IMR-90 (cell line): ENCODE measurements at regions not wholly inside any gene's neighbourhood (a gene's known extent, or its start where the extent isn't known, plus 50 kb on each side); places are given as distances from the start of the nearest gene placed in this dataset.

Source experiments
- ATAC-seq: fragments of 200-7000 bp; cut with Tn5 transposase; 2 replicates; pipeline ENCODE4 v1.9.1; 2020; ENCODE audit warnings: low read depth, mild to moderate bottlenecking, moderate library complexity
- BruUV-seq: library from RNA; stranded (reverse); fragments of 400-500 nt; replicated peaks from 2 replicates; lab custom pipeline; 2021; lab: Mats Ljungman, UMichigan
- CTCF ChIA-PET: fragments of 300-600 bp; formaldehyde crosslinking; extraction: SDS; loops from one replicate; lab custom pipeline; 2021; ENCODE audit warnings: antibody characterized with exemption; lab: Yijun Ruan, JAX
- POLR2A ChIA-PET: fragments of 300-600 bp; sonication (Branson Sonifier 250); formaldehyde crosslinking; loops from one replicate; lab custom pipeline; 2022; ENCODE audit warnings: antibody characterized with exemption; ENCODE audit not compliant: unreplicated experiment; lab: Charles Lee
- DNase-seq: peaks from one replicate; pipeline ENCODE4 v3.0.0; 2013
- H2AFZ ChIP-seq: replicated peaks from 2 replicates; pipeline ENCODE3; 2013; ENCODE audit warnings: low read length, mild to moderate bottlenecking; ENCODE audit not compliant: poor library complexity
- H2AK5ac ChIP-seq: 2 replicates; pipeline ENCODE4 v1.6.1; 2013; ENCODE audit warnings: low read depth, low read length, inconsistent platforms
- H2AK9ac ChIP-seq: replicated peaks from 2 replicates; pipeline ENCODE3; 2013; ENCODE audit warnings: mild to moderate bottlenecking, low read depth, low read length, moderate library complexity; ENCODE audit not compliant: poor library complexity
- H2BK120ac ChIP-seq: 2 replicates; pipeline ENCODE4 v1.6.1; 2013; ENCODE audit warnings: low read depth, low read length, inconsistent platforms
- H2BK15ac ChIP-seq: 3 replicates; pipeline ENCODE4 v1.6.1; 2013; ENCODE audit warnings: low read depth, low read length, inconsistent platforms
- H2BK20ac ChIP-seq: 2 replicates; pipeline ENCODE4 v1.6.1; 2013; ENCODE audit warnings: low read depth, mild to moderate bottlenecking, inconsistent platforms, low read length, moderate library complexity
- H2BK5ac ChIP-seq: 2 replicates; pipeline ENCODE4 v1.6.1; 2013; ENCODE audit warnings: mild to moderate bottlenecking, low read depth, low read length, inconsistent platforms; ENCODE audit not compliant: poor library complexity, severe bottlenecking
- H3K14ac ChIP-seq: replicated peaks from 2 replicates; pipeline ENCODE4 v1.6.1; 2013; ENCODE audit warnings: low read depth, low read length, inconsistent platforms
- H3K18ac ChIP-seq: 2 replicates; pipeline ENCODE4 v1.6.1; 2013; ENCODE audit warnings: low read depth, low read length, control low read depth
- H3K23ac ChIP-seq: 2 replicates; pipeline ENCODE4 v1.6.1; 2013; ENCODE audit warnings: low read depth, low read length, inconsistent platforms
- H3K27ac ChIP-seq: 2 replicates; pipeline ENCODE4 v1.5.1; 2013; ENCODE audit warnings: mild to moderate bottlenecking, control low read depth, low read length; ENCODE audit not compliant: insufficient read depth
- H3K27me3 ChIP-seq: 2 replicates; pipeline ENCODE4 v1.6.1; 2013; ENCODE audit warnings: low read length; ENCODE audit not compliant: control insufficient read depth, insufficient read depth
- H3K36me3 ChIP-seq: 2 replicates; pipeline ENCODE4 v1.6.1; 2013; ENCODE audit warnings: low read length, mixed read lengths; ENCODE audit not compliant: control insufficient read depth, insufficient read depth
- H3K4ac ChIP-seq: 2 replicates; pipeline ENCODE4 v1.6.1; 2013; ENCODE audit warnings: low read depth, low read length, inconsistent platforms
- H3K4me1 ChIP-seq: 2 replicates; pipeline ENCODE4 v1.6.1; 2013; ENCODE audit warnings: low read length, mixed read lengths; ENCODE audit not compliant: control insufficient read depth, insufficient read depth
- H3K4me2 ChIP-seq: 2 replicates; pipeline ENCODE4 v1.6.1; 2013; ENCODE audit warnings: low read depth, mild to moderate bottlenecking, control low read depth, low read length, moderate library complexity
- H3K4me3 ChIP-seq: 2 replicates; pipeline ENCODE4 v1.5.1; 2013; ENCODE audit warnings: low read depth, mild to moderate bottlenecking, control low read depth, low read length, moderate library complexity; ENCODE audit not compliant: insufficient read depth
- H3K56ac ChIP-seq: 2 replicates; pipeline ENCODE4 v1.6.1; 2013; ENCODE audit warnings: low read length, inconsistent platforms; ENCODE audit not compliant: insufficient read depth; ENCODE audit errors: extremely low read depth
- H3K79me1 ChIP-seq, 2 experiments: 2 replicates each; pipeline ENCODE4 v1.6.1; 2013; ENCODE audit warnings: low read length in 2 of 2, inconsistent platforms in 1 of 2, low read depth in 1 of 2
- H3K9ac ChIP-seq: 2 replicates; pipeline ENCODE4 v1.6.1; 2013; ENCODE audit warnings: low read depth, low read length, control low read depth
- H3K9me1 ChIP-seq: 2 replicates; pipeline ENCODE4 v1.6.1; 2013; ENCODE audit warnings: low read length, inconsistent platforms; ENCODE audit not compliant: insufficient read depth
- H3K9me3 ChIP-seq: 2 replicates; pipeline ENCODE4 v1.6.1; 2013; ENCODE audit warnings: low read length; ENCODE audit not compliant: control insufficient read depth, insufficient read depth
- H4K20me1 ChIP-seq: 2 replicates; pipeline ENCODE4 v1.6.1; 2013; ENCODE audit warnings: low read length, inconsistent platforms; ENCODE audit not compliant: insufficient read depth
- H4K5ac ChIP-seq: 2 replicates; pipeline ENCODE4 v1.6.1; 2013; ENCODE audit warnings: mild to moderate bottlenecking, low read depth, low read length, control low read depth
- H4K8ac ChIP-seq, 2 experiments: 2 replicates each; pipeline ENCODE4 v1.6.1; 2013; ENCODE audit warnings: low read depth in 2 of 2, low read length in 2 of 2, control low read depth in 1 of 2, inconsistent platforms in 1 of 2
- H4K91ac ChIP-seq: 2 replicates; pipeline ENCODE4 v1.6.1; 2013; ENCODE audit warnings: low read depth, low read length, inconsistent platforms; ENCODE audit not compliant: insufficient read depth
- BHLHE40 ChIP-seq: fragments of 150-350 bp; IDR thresholded peaks from 2 replicates; pipeline ENCODE4 v1.6.1; 2016; ENCODE audit warnings: mild to moderate bottlenecking, low read depth, low read length
- CEBPB ChIP-seq: IDR thresholded peaks from 2 replicates; pipeline ENCODE4 v1.6.1; 2012; ENCODE audit warnings: low read depth, low read length, improper control_type of control experiment
- CHD1 ChIP-seq: IDR thresholded peaks from 2 replicates; pipeline ENCODE4 v1.6.1; 2012; ENCODE audit warnings: low read depth, low read length, improper control_type of control experiment
- CTCF ChIP-seq: conservative IDR thresholded peaks from 2 replicates; pipeline ENCODE4 v1.5.1; 2012; ENCODE audit warnings: mild to moderate bottlenecking, low read depth, low read length, improper control_type of control experiment
- ELK1 ChIP-seq: fragments of 150-350 bp; IDR thresholded peaks from 2 replicates; pipeline ENCODE4 v1.6.1; 2016; ENCODE audit warnings: low read depth, mild to moderate bottlenecking, low read length, moderate library complexity, borderline replicate concordance
- FOS ChIP-seq: fragments of 150-350 bp; IDR thresholded peaks from 2 replicates; pipeline ENCODE4 v1.6.1; 2016; ENCODE audit warnings: low read depth, low read length
- MAFK ChIP-seq: IDR thresholded peaks from 2 replicates; pipeline ENCODE4 v1.6.1; 2012; ENCODE audit warnings: low read depth, low read length, improper control_type of control experiment
- MAZ ChIP-seq: IDR thresholded peaks from 2 replicates; pipeline ENCODE4 v1.6.1; 2012; ENCODE audit warnings: low read depth, mild to moderate bottlenecking, low read length, improper control_type of control experiment, moderate library complexity, borderline replicate concordance
- MXI1 ChIP-seq: IDR thresholded peaks from 2 replicates; pipeline ENCODE4 v1.6.1; 2012; ENCODE audit warnings: low read depth, mild to moderate bottlenecking, low read length, moderate library complexity, borderline replicate concordance
- NFE2L2 ChIP-seq: fragments of 150-350 bp; IDR thresholded peaks from 2 replicates; pipeline ENCODE4 v1.6.1; 2016; ENCODE audit warnings: low read depth, mild to moderate bottlenecking, low read length
- POLR2A ChIP-seq: IDR thresholded peaks from 2 replicates; pipeline ENCODE4 v1.6.1; 2012; ENCODE audit warnings: mild to moderate bottlenecking, low read depth, low read length
- RAD21 ChIP-seq: IDR thresholded peaks from 2 replicates; pipeline ENCODE4 v1.6.1; 2012; ENCODE audit warnings: low read length, improper control_type of control experiment
- RCOR1 ChIP-seq: IDR thresholded peaks from 2 replicates; pipeline ENCODE4 v1.6.1; 2012; ENCODE audit warnings: mild to moderate bottlenecking, low read length, improper control_type of control experiment; ENCODE audit not compliant: insufficient replicate concordance
- RFX5 ChIP-seq: IDR thresholded peaks from 2 replicates; pipeline ENCODE4 v1.8.0; 2012; ENCODE audit warnings: low read depth, mild to moderate bottlenecking, low read length, moderate library complexity
- SMC3 ChIP-seq: fragments of 150-350 bp; IDR thresholded peaks from 2 replicates; pipeline ENCODE4 v1.6.1; 2016; ENCODE audit warnings: low read depth, mild to moderate bottlenecking, antibody characterized with exemption, low read length, moderate library complexity
- USF2 ChIP-seq: fragments of 150-350 bp; IDR thresholded peaks from 2 replicates; pipeline ENCODE4 v1.6.1; 2017; ENCODE audit warnings: mild to moderate bottlenecking, antibody characterized with exemption, low read length, low read depth
- WGBS, 2 experiments: methylation state at CpG; one replicate each; pipeline versions ENCODE4 v1.1.5 to v1.1.7; 2013; ENCODE audit warnings: missing lambda C conversion rate in 2 of 2; ENCODE audit not compliant: insufficient read length in 1 of 2; ENCODE audit errors: extremely low coverage in 2 of 2; 5-methylcytosine and 5-hydroxymethylcytosine counted together
- dilution Hi-C: fragments of 300-500 bp; cut with HindIII; formaldehyde crosslinking; loops from one replicate; pipeline ENCODE4 v1.14.3; 2018; ENCODE audit warnings: low sequenced_read_pairs; ENCODE audit not compliant: unreplicated experiment
- in situ Hi-C: fragments of 300-500 bp; cut with MboI; formaldehyde crosslinking; loops from 3 replicates; pipeline ENCODE4 v1.14.3; 2019; ENCODE audit warnings: low sequenced_read_pairs, inconsistent platforms, mixed read lengths
- intact Hi-C: fragments of 100-400 bp; cut with micrococcal nuclease; formaldehyde crosslinking; loops from 2 replicates; pipeline ENCODE4 v1.10.0; 2022

GRCh38 chr13:111020546-111020945 is 94.6 kb upstream of the ARHGEF7 start:
- H4K91ac ChIP-seq: no peak overlapping the region
- no peaks in the 10 kb centered on the region for H3K27me3 ChIP-seq
- BruUV-seq: no TSS peak
- no peak overlapping the region for H2BK20ac ChIP-seq
- no peak overlapping the region for H2BK5ac ChIP-seq
- H3K56ac ChIP-seq: no peak overlapping the region
- 92% methylated on average over 2 of the region's 6 CpGs; no CpG with 5 or more reads in 1 of the 2 experiments for WGBS, 2 experiments
- no peak for DNase-seq
- no peaks in the 10 kb centered on the region for H4K20me1 ChIP-seq
- H2AK5ac ChIP-seq: no peak overlapping the region
- H3K9ac ChIP-seq: no peak overlapping the region
- H2BK120ac ChIP-seq: no peak overlapping the region
- H4K8ac ChIP-seq: no peak overlapping the region
- ATAC-seq: no peak
- H3K4ac ChIP-seq: no peak overlapping the region
- H2AK9ac ChIP-seq: no peak overlapping the region
- CTCF ChIA-PET: no interaction called here
- no peak overlapping the region for H3K4me3 ChIP-seq
- no peak overlapping the region for H4K5ac ChIP-seq
- TF ChIP-seq NFE2L2: no peak
- no peak for TF ChIP-seq CTCF
- TF ChIP-seq CEBPB: no peak
- TF ChIP-seq MXI1: no peak
- TF ChIP-seq POLR2A: no peak
- no peak for TF ChIP-seq MAFK
- TF ChIP-seq RCOR1: no peak
- no peak for TF ChIP-seq BHLHE40
- TF ChIP-seq RAD21: no peak
- no peak for TF ChIP-seq RFX5
- no peak for TF ChIP-seq ELK1
- TF ChIP-seq SMC3: no peak
- no peak for TF ChIP-seq FOS
- no peak for TF ChIP-seq USF2
- no peak for TF ChIP-seq MAZ
- TF ChIP-seq CHD1: no peak
- no peaks in the 10 kb centered on the region for H3K79me1 ChIP-seq
- in situ Hi-C loops: no loop called here
- H3K4me1 ChIP-seq: no peaks in the 10 kb centered on the region
- intact Hi-C loops: no loop called here
- H3K27ac ChIP-seq: no peak overlapping the region
- H3K9me1 ChIP-seq: no peaks in the 10 kb centered on the region
- H2AFZ ChIP-seq: no peak overlapping the region
- H3K14ac ChIP-seq: no peak overlapping the region
- no peaks in the 10 kb centered on the region for H3K36me3 ChIP-seq
- no peak overlapping the region for H3K4me2 ChIP-seq
- no peak overlapping the region for H3K18ac ChIP-seq
- H2BK15ac ChIP-seq: no peak overlapping the region
- dilution Hi-C loops: no loop called here
- peaks cover 15% of the 10 kb centered on the region for H3K9me3 ChIP-seq
- H3K23ac ChIP-seq: no peak overlapping the region
- POLR2A ChIA-PET: no interaction called here
